ENCODE measurements at regions not wholly inside any gene's neighbourhood (a gene's known extent, or its start where the extent isn't known, plus 50 kb on each side); places are given as distances from the start of the nearest gene placed in this dataset.

DNA sequence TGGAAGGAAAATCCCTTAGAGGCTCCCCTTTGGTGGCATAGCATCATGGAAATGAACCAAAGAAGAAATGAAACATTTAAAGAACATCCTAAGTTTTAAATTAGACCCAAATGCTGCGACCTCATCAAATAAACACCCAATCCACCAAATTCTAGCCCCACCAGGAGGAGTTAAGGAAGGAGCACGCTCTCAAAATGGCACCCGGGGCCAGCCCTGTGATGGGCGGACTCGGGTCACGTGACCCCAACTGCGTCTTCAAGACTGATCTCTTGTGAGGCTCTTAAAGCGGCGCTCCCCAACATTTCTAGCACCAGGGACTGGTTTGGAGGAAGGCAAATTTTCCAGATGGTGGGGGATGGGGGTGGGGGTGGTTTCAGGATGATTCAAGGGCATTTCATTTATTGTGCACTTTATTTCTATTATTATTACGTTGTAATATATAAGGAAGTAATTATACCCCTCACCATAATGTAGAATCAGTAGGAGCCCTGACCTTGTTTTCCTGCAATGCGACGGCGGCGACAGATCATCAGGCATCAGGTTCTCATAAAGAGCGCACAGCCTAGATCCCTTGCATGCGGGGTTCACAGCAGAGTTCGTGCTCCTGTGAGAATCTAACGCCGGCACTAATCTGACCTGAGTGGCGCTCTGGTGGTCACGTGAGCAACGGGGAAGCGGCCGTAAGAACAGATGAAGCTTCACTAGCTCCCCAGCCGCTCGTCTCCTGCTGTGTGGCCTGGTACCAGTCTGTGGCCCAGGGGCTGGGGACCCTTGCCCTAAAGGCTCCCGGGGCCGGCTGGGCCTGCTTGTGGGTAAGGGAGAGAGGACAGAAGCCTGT lies 55.3 kb upstream of the SLC22A11 start:
- Histone ChIP-seq H3K9ac (ENCODE audit: low read length) (no peak overlapping the region), H3K4me2 (ENCODE audit: low read depth, low read length) (no peak overlapping the region), H3K9me2 (replicated peaks; ENCODE audit: insufficient read depth, low read length) (no peaks in the 10 kb centered on the region), H3K4me1 (ENCODE audit: low read length) (0 out of 2 replicates have a peak, but pooled peaks cover 4% of the 10 kb centered on the region), H3K36me3 (replicated peaks; ENCODE audit: insufficient read depth, low read length) (no peaks in the 10 kb centered on the region), H3K4me3 (ENCODE audit: low read length) (no peak overlapping the region), H3K9me3 (replicated peaks; ENCODE audit: insufficient read depth, low read length) (no peaks in the 10 kb centered on the region), H4K20me1 (ENCODE audit: insufficient read depth, low read length) (no peaks in the 10 kb centered on the region), H3K27ac (ENCODE audit: low read length) (no peak overlapping the region), H3F3A (ENCODE audit: insufficient read depth, low read length) (no peaks in the 10 kb centered on the region), H2AFZ (ENCODE audit: low read length) (no peak overlapping the region), H3K79me2 (ENCODE audit: low read length) (no peaks in the 10 kb centered on the region), H3K27me3 (replicated peaks; ENCODE audit: insufficient read depth, low read length) (peaks cover 86% of the 10 kb centered on the region)
- no peak for DNase-seq
- TF ChIP-seq, protein P1, sequence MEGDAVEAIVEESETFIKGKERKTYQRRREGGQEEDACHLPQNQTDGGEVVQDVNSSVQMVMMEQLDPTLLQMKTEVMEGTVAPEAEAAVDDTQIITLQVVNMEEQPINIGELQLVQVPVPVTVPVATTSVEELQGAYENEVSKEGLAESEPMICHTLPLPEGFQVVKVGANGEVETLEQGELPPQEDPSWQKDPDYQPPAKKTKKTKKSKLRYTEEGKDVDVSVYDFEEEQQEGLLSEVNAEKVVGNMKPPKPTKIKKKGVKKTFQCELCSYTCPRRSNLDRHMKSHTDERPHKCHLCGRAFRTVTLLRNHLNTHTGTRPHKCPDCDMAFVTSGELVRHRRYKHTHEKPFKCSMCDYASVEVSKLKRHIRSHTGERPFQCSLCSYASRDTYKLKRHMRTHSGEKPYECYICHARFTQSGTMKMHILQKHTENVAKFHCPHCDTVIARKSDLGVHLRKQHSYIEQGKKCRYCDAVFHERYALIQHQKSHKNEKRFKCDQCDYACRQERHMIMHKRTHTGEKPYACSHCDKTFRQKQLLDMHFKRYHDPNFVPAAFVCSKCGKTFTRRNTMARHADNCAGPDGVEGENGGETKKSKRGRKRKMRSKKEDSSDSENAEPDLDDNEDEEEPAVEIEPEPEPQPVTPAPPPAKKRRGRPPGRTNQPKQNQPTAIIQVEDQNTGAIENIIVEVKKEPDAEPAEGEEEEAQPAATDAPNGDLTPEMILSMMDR (IDR thresholded peaks at IDR 0.05; ENCODE audit: low read length) = no peak
- no peak for TF ChIP-seq EZH2phosphoT487 (IDR thresholded peaks at IDR 0.05; ENCODE audit: low read length)
- no peak for TF ChIP-seq EZH2 (optimal IDR thresholded peaks at IDR 0.05; ENCODE audit: low read depth, low read length)

DNA sequence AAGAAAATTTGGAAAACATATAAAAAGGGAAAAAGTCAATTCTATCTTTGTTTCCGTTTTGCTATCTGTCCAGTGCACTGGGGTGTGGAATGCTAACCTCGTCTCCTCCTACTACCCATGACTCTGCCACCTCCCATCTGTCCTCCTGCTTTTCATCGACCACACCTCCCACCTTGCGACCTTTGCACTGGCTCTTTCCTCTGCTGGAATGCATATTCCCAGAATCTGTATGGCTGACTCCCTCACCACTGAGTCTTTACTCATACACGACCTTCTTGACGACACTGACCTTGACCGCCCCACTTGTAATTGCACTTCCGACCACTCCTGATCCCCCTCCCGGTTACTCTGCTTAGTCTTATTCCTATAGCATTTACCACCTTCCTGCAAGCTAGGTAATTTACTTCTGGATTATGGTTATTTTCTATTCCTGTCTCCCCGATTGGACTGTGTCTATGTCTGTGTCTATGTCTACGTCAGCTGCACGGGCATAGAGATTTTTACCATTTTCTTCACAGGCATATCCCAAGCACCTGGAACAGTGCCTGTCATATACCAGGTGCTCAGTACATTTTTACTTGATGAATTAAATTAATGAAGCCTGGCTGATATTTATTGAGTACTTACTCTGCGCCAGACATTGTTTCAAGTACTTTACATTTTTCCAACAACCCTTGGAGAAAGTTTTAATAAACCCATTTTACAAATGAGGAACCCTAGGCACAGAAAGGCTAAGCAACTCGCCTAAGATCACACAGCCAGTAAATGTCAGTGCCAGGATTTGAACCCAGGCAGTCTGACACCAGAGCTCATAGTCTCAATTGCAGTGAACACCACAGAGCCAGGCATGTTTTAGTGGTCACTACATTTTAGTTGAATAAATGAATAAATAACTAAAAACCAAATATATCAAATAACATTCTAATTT lies 54.0 kb upstream of the SLC22A11 start:
- DNase-seq = no peak
- Histone ChIP-seq H3K4me2 (ENCODE audit: low read depth, low read length) (no peak overlapping the region), H3K27me3 (replicated peaks; ENCODE audit: insufficient read depth, low read length) (peaks cover 91% of the 10 kb centered on the region), H2AFZ (ENCODE audit: low read length) (no peak overlapping the region), H3K9ac (ENCODE audit: low read length) (no peak overlapping the region), H3K9me2 (replicated peaks; ENCODE audit: insufficient read depth, low read length) (no peaks in the 10 kb centered on the region), H3K27ac (ENCODE audit: low read length) (no peak overlapping the region), H3K9me3 (replicated peaks; ENCODE audit: insufficient read depth, low read length) (no peaks in the 10 kb centered on the region), H3K36me3 (replicated peaks; ENCODE audit: insufficient read depth, low read length) (no peaks in the 10 kb centered on the region), H3F3A (ENCODE audit: insufficient read depth, low read length) (no peaks in the 10 kb centered on the region), H4K20me1 (ENCODE audit: insufficient read depth, low read length) (no peaks in the 10 kb centered on the region), H3K4me1 (ENCODE audit: low read length) (0 out of 2 replicates have a peak, but pooled peaks cover 4% of the 10 kb centered on the region), H3K79me2 (ENCODE audit: low read length) (no peaks in the 10 kb centered on the region), H3K4me3 (ENCODE audit: low read length) (no peak overlapping the region)
- TF ChIP-seq EZH2 (optimal IDR thresholded peaks at IDR 0.05; ENCODE audit: low read depth, low read length) (no peak), EZH2phosphoT487 (IDR thresholded peaks at IDR 0.05; ENCODE audit: low read length) (no peak)
- TF ChIP-seq, protein P1 (IDR thresholded peaks at IDR 0.05; ENCODE audit: low read length) = no peak

DNA sequence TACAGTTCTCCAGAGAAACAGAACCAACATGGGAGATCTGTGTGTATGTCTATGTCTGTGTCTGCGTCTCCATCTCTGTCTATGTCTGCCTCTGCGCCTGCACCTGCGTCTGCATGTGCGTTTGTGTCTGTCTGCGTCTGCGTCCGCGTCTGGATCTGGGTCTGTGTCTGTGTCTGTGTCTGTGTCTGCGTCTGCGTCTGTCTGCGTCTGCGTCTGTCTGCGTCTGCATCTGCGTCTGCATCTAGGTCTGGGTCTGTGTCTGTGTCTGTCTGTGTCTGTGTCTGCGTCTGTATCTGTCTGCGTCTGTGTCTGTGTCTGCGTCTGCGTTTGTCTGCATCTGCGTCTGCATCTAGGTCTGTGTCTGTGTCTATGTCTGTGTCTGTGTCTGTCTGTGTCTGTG lies 53.1 kb upstream of the SLC22A11 start:
- Histone ChIP-seq H3K4me2 (ENCODE audit: low read depth, low read length) (no peak overlapping the region), H3K9me3 (replicated peaks; ENCODE audit: insufficient read depth, low read length) (no peaks in the 10 kb centered on the region), H3K4me1 (ENCODE audit: low read length) (0 out of 2 replicates have a peak, but pooled peaks cover 4% of the 10 kb centered on the region), H3K4me3 (ENCODE audit: low read length) (no peak overlapping the region), H3K36me3 (replicated peaks; ENCODE audit: insufficient read depth, low read length) (no peaks in the 10 kb centered on the region), H3K27ac (ENCODE audit: low read length) (no peak overlapping the region), H3K9me2 (replicated peaks; ENCODE audit: insufficient read depth, low read length) (no peaks in the 10 kb centered on the region), H3K27me3 (replicated peaks; ENCODE audit: insufficient read depth, low read length) (peaks cover 93% of the 10 kb centered on the region), H3K79me2 (ENCODE audit: low read length) (no peaks in the 10 kb centered on the region), H4K20me1 (ENCODE audit: insufficient read depth, low read length) (no peaks in the 10 kb centered on the region), H2AFZ (ENCODE audit: low read length) (no peak overlapping the region), H3K9ac (ENCODE audit: low read length) (no peak overlapping the region), H3F3A (ENCODE audit: insufficient read depth, low read length) (no peaks in the 10 kb centered on the region)
- TF ChIP-seq, protein P1 (IDR thresholded peaks at IDR 0.05; ENCODE audit: low read length) = no peak
- no peak for TF ChIP-seq EZH2 (optimal IDR thresholded peaks at IDR 0.05; ENCODE audit: low read depth, low read length)
- DNase-seq = no peak

Measured in MM.1S (cell line).